Mammary epithelial cell (primary cell): ENCODE measurements at regions not wholly inside any gene's neighbourhood (a gene's known extent, or its start where the extent isn't known, plus 50 kb on each side); places are given as distances from the start of the nearest gene placed in this dataset.

Source experiments
- EZH2 ChIP-seq: IDR thresholded peaks from 2 replicates; pipeline ENCODE4 v1.6.1; 2012; ENCODE audit warnings: low read length, inconsistent platforms, borderline replicate concordance
- TF ChIP-seq, protein P1 (sequence below), 2 donors: IDR thresholded peaks in 1 of 2; conservative IDR thresholded peaks in 1 of 2; 2 replicates each; pipeline ENCODE4 v1.5.1; 2011 to 2012; ENCODE audit warnings: inconsistent platforms in 2 of 2, low read length in 2 of 2, mild to moderate bottlenecking in 2 of 2, control low read depth in 1 of 2, low read depth in 1 of 2; ENCODE audit not compliant: insufficient read depth in 1 of 2; ENCODE audit errors: extremely low read depth in 1 of 2

DNA sequence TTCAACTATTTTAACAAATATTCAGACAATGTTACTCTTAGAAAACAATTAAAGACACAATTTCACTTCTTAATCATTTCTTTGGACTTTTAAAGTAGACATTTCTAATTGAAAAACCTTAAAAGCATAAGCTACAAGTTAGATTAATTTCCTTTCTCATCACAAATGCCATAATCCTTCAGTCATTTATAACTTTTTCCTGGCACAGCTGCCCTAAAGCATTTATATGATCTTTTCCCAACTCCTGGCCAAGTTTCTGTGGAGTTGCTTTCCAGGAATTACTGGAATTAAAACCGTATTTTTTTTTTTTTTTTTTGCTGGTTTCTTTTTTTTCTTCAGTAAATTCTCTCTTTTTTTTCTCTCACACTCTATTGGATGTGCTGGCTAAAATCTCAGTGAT, 615.9 kb downstream of the TBC1D4 start:
- TF ChIP-seq, protein P1, sequence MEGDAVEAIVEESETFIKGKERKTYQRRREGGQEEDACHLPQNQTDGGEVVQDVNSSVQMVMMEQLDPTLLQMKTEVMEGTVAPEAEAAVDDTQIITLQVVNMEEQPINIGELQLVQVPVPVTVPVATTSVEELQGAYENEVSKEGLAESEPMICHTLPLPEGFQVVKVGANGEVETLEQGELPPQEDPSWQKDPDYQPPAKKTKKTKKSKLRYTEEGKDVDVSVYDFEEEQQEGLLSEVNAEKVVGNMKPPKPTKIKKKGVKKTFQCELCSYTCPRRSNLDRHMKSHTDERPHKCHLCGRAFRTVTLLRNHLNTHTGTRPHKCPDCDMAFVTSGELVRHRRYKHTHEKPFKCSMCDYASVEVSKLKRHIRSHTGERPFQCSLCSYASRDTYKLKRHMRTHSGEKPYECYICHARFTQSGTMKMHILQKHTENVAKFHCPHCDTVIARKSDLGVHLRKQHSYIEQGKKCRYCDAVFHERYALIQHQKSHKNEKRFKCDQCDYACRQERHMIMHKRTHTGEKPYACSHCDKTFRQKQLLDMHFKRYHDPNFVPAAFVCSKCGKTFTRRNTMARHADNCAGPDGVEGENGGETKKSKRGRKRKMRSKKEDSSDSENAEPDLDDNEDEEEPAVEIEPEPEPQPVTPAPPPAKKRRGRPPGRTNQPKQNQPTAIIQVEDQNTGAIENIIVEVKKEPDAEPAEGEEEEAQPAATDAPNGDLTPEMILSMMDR (conservative IDR thresholded peaks at IDR 0.05 in 1 of 2, IDR thresholded peaks at IDR 0.05 in 1 of 2; ENCODE audit: extremely low read depth in 1 of 2, insufficient read depth in 1 of 2, low read depth in 1 of 2, low read length in 2 of 2): no peak
- no peak for TF ChIP-seq EZH2
